PC-3 (cell line): ENCODE measurements at regions not wholly inside any gene's neighbourhood (a gene's known extent, or its start where the extent isn't known, plus 50 kb on each side); places are given as distances from the start of the nearest gene placed in this dataset.

Experiments used
- ATAC-seq: fragments of 200-7000 bp; cut with Tn5 transposase; 2 replicates; pipeline ENCODE4 v1.9.1; 2020; ENCODE audit warnings: mild to moderate bottlenecking, moderate library complexity
- BruUV-seq: library from RNA; stranded (reverse); fragments of 400-500 nt; replicated peaks from 2 replicates; lab custom pipeline; 2021; lab: Mats Ljungman, UMichigan
- CTCF ChIA-PET: fragments of 300-600 bp; sonication (Branson Sonifier 250); formaldehyde crosslinking; loops from one replicate; lab custom pipeline; 2022; ENCODE audit warnings: antibody characterized with exemption; lab: Charles Lee
- POLR2A ChIA-PET: fragments of 300-600 bp; sonication (Branson Sonifier 250); formaldehyde crosslinking; loops from one replicate; lab custom pipeline; 2022; ENCODE audit warnings: antibody characterized with exemption; ENCODE audit not compliant: unreplicated experiment; lab: Charles Lee
- DNase-seq: peaks from one replicate; pipeline ENCODE4 v3.0.0-alpha.2; 2015
- H2AFZ ChIP-seq: fragments of 300-600 bp; sonication (generic); 2 replicates; pipeline ENCODE4 v1.6.0; 2016; ENCODE audit warnings: antibody characterized with exemption, low read length
- H3F3A ChIP-seq: fragments of 300-600 bp; sonication (generic); one replicate; pipeline ENCODE4 v1.6.0; 2017; ENCODE audit warnings: antibody characterized with exemption, low read length, control low read depth, mild to moderate bottlenecking; ENCODE audit not compliant: unreplicated experiment
- H3K27ac ChIP-seq: fragments of 300-600 bp; sonication (generic); 2 replicates; pipeline ENCODE4 v1.5.1; 2016; ENCODE audit warnings: mild to moderate bottlenecking, low read length
- H3K27me3 ChIP-seq: fragments of 300-600 bp; sonication (generic); 2 replicates; pipeline ENCODE4 v1.6.1; 2016; ENCODE audit warnings: low read length, mixed read lengths
- H3K36me3 ChIP-seq: fragments of 300-600 bp; sonication (generic); 2 replicates; pipeline ENCODE4 v1.6.1; 2016; ENCODE audit warnings: low read depth, mixed run types, low read length, mixed read lengths
- H3K4me1 ChIP-seq: fragments of 300-600 bp; sonication (generic); 2 replicates; pipeline ENCODE4 v1.5.1; 2016; ENCODE audit warnings: low read length; ENCODE audit not compliant: insufficient read depth
- H3K4me2 ChIP-seq: fragments of 300-600 bp; sonication (generic); 2 replicates; pipeline ENCODE4 v1.6.0; 2016; ENCODE audit warnings: low read length
- H3K4me3 ChIP-seq: fragments of 300-600 bp; sonication (generic); 2 replicates; pipeline ENCODE4 v1.5.1; 2016; ENCODE audit warnings: mild to moderate bottlenecking, low read length, mixed read lengths
- H3K79me2 ChIP-seq: fragments of 300-600 bp; sonication (generic); 2 replicates; pipeline ENCODE4 v1.6.1; 2017; ENCODE audit warnings: low read length, mixed read lengths
- H3K9ac ChIP-seq: fragments of 300-600 bp; sonication (generic); 2 replicates; pipeline ENCODE4 v1.6.0; 2016; ENCODE audit warnings: mild to moderate bottlenecking, low read length
- H3K9me2 ChIP-seq: fragments of 300-600 bp; sonication (generic); replicated peaks from 2 replicates; pipeline ENCODE4 v1.6.1; 2016; ENCODE audit warnings: mixed run types, low read length, mixed read lengths
- H3K9me3 ChIP-seq: fragments of 300-600 bp; sonication (generic); 2 replicates; pipeline ENCODE4 v1.6.1; 2016; ENCODE audit warnings: low read length, mixed read lengths
- H4K20me1 ChIP-seq: fragments of 300-600 bp; sonication (generic); 2 replicates; pipeline ENCODE4 v1.6.1; 2016; ENCODE audit warnings: low read length, mixed read lengths
- EZH2 ChIP-seq: fragments of 300-600 bp; sonication (generic); IDR thresholded peaks from one replicate; pipeline ENCODE4 v1.6.1; 2017; ENCODE audit warnings: antibody characterized with exemption, mild to moderate bottlenecking, low read length; ENCODE audit not compliant: unreplicated experiment
- EZH2phosphoT487 ChIP-seq: fragments of 300-600 bp; sonication (generic); IDR thresholded peaks from 2 replicates; pipeline ENCODE4 v1.6.1; 2018; ENCODE audit warnings: mild to moderate bottlenecking, antibody characterized with exemption, low read length, borderline replicate concordance
- intact Hi-C: fragments of 100-400 bp; cut with micrococcal nuclease; formaldehyde crosslinking; loops from 2 replicates; pipeline ENCODE4 v1.9.0; 2023
- TF ChIP-seq, protein P1 (sequence below): fragments of 300-600 bp; sonication (generic); conservative IDR thresholded peaks from 2 replicates; pipeline ENCODE4 v1.5.1; 2017; ENCODE audit warnings: antibody characterized with exemption, low read depth, mild to moderate bottlenecking, low read length

DNA sequence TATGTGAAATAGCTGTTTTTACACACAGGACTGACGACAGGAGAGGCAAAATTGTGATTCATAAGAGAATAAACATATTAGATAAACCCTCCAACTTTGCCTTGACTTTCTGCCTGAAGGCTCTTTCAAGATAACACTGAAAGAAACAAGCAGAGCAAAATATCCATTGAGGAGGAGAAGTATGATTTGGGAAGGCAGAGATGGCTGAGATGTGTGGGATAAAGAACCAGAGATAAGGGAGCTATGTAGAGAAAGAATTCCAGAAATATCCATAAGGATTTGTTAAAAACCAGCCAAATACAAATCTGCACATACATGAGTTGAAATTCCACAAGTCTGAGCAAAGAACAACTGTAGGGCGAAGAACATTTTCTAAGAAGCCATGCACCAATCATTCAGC lies 1064.7 kb downstream of the PLA2G4A start:
- no peak for DNase-seq
- no peaks in the 10 kb centered on the region for H3K9me3 ChIP-seq
- ChIA-PET POLR2A (no interaction called here), CTCF (no interaction called here)
- no peaks in the 10 kb centered on the region for H3K79me2 ChIP-seq
- H3F3A ChIP-seq = no peaks in the 10 kb centered on the region
- no peaks in the 10 kb centered on the region for H3K4me1 ChIP-seq
- no peaks in the 10 kb centered on the region for H3K9me2 ChIP-seq
- H3K4me3 ChIP-seq = no peak overlapping the region
- no peaks in the 10 kb centered on the region for H3K36me3 ChIP-seq
- H3K9ac ChIP-seq = no peak overlapping the region
- intact Hi-C loops = no loop called here
- no peak for TF ChIP-seq EZH2phosphoT487
- no peak for TF ChIP-seq EZH2
- TF ChIP-seq, protein P1, sequence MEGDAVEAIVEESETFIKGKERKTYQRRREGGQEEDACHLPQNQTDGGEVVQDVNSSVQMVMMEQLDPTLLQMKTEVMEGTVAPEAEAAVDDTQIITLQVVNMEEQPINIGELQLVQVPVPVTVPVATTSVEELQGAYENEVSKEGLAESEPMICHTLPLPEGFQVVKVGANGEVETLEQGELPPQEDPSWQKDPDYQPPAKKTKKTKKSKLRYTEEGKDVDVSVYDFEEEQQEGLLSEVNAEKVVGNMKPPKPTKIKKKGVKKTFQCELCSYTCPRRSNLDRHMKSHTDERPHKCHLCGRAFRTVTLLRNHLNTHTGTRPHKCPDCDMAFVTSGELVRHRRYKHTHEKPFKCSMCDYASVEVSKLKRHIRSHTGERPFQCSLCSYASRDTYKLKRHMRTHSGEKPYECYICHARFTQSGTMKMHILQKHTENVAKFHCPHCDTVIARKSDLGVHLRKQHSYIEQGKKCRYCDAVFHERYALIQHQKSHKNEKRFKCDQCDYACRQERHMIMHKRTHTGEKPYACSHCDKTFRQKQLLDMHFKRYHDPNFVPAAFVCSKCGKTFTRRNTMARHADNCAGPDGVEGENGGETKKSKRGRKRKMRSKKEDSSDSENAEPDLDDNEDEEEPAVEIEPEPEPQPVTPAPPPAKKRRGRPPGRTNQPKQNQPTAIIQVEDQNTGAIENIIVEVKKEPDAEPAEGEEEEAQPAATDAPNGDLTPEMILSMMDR = no peak
- no peaks in the 10 kb centered on the region for H4K20me1 ChIP-seq
- no peaks in the 10 kb centered on the region for H3K27me3 ChIP-seq
- no peak overlapping the region for H3K4me2 ChIP-seq
- H2AFZ ChIP-seq = no peak overlapping the region
- no TSS peak for BruUV-seq
- no peak for ATAC-seq
- no peak overlapping the region for H3K27ac ChIP-seq

DNA sequence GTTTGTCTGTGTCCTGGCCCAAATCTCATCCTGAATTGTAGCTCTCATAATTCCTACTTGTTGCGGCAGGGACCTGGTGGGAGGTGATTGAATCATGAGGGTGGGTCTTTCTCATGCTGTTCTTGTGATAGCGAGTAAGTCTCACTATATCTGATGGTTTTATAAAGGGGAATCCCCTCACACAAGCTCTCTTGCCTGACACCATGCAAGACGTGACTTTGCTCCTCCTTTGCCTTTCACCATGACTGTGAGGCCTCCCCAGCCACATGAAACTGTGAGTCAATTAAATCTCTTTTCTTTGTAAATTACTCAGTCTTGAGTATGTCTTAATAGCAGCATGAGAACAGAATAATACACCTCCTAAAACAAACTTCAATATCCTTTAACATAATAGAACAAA lies 1065.6 kb downstream of the PLA2G4A start:
- Histone ChIP-seq H3K4me2 (no peak overlapping the region), H2AFZ (no peak overlapping the region), H3K9me2 (no peaks in the 10 kb centered on the region), H3K27me3 (no peaks in the 10 kb centered on the region), H3F3A (no peaks in the 10 kb centered on the region), H3K9ac (no peak overlapping the region), H3K79me2 (no peaks in the 10 kb centered on the region), H3K36me3 (no peaks in the 10 kb centered on the region), H3K27ac (no peak overlapping the region), H3K9me3 (no peaks in the 10 kb centered on the region), H3K4me3 (no peak overlapping the region), H4K20me1 (no peaks in the 10 kb centered on the region), H3K4me1 (no peaks in the 10 kb centered on the region)
- intact Hi-C loops = no loop called here
- no TSS peak for BruUV-seq
- ATAC-seq (no peak), DNase-seq (no peak)
- ChIA-PET POLR2A (no interaction called here), CTCF (no interaction called here)
- TF ChIP-seq EZH2phosphoT487 = no peak
- no peak for TF ChIP-seq EZH2
- TF ChIP-seq, protein P1 = no peak

DNA sequence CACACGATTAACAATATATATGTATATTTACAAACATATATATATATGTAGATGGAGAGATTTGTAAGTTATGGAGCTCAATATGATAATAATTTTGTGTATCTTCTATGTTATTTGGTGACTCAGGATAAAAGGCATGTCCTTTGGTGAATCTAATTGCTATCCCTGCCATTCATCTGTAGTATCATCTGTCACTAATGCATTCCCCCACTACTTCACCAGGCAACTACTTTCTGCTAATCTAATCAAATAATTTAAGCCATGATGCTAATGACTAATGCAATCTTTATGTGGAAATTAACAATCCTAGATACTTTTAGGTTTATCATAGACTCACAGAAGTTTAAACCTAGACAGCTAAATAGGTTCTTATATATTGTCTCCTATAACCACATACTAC lies 1074.5 kb downstream of the PLA2G4A start:
- Histone ChIP-seq H3K4me3 (no peak overlapping the region), H3K27me3 (no peaks in the 10 kb centered on the region), H3K9me2 (no peaks in the 10 kb centered on the region), H3K36me3 (no peaks in the 10 kb centered on the region), H3K27ac (no peak overlapping the region), H3K4me2 (no peak overlapping the region), H3K79me2 (no peaks in the 10 kb centered on the region), H4K20me1 (no peaks in the 10 kb centered on the region), H3K9ac (no peak overlapping the region), H2AFZ (no peak overlapping the region), H3K9me3 (no peaks in the 10 kb centered on the region), H3F3A (no peaks in the 10 kb centered on the region), H3K4me1 (no peaks in the 10 kb centered on the region)
- no peak for TF ChIP-seq EZH2phosphoT487
- TF ChIP-seq, protein P1 = no peak
- TF ChIP-seq EZH2 = no peak
- CTCF ChIA-PET = no interaction called here
- no TSS peak for BruUV-seq
- ATAC-seq = no peak
- DNase-seq = no peak
- POLR2A ChIA-PET = no interaction called here
- intact Hi-C loops = no loop called here
